ACC112 (cell line): ENCODE measurements at regions not wholly inside any gene's neighbourhood (a gene's known extent, or its start where the extent isn't known, plus 50 kb on each side); places are given as distances from the start of the nearest gene placed in this dataset.
"Not testable (repeated sequence)": the region's sequence is repeated elsewhere in the genome, so short reads cannot be mapped to it uniquely, and the experiment has no call there.

Source experiments
- H2AFZ ChIP-seq: fragments of 200-600 bp; sonication (generic); one replicate; pipeline ENCODE4 v1.6.0; 2017; ENCODE audit warnings: antibody characterized with exemption, low read length; ENCODE audit not compliant: unreplicated experiment
- H3K27ac ChIP-seq: fragments of 200-600 bp; sonication (generic); 2 replicates; pipeline ENCODE4 v1.5.1; 2014; ENCODE audit warnings: low read depth, mild to moderate bottlenecking, antibody characterized with exemption, low read length, moderate library complexity
- H3K27me3 ChIP-seq: fragments of 200-600 bp; sonication (generic); 2 replicates; pipeline ENCODE4 v1.6.1; 2014; ENCODE audit warnings: mild to moderate bottlenecking, antibody characterized with exemption, low read length, moderate library complexity, mixed read lengths; ENCODE audit not compliant: insufficient read depth
- H3K36me3 ChIP-seq: fragments of 200-600 bp; sonication (generic); 2 replicates; pipeline ENCODE4 v1.6.1; 2016; ENCODE audit warnings: mild to moderate bottlenecking, antibody characterized with exemption, low read length, moderate library complexity, mixed read lengths; ENCODE audit not compliant: insufficient read depth
- H3K4me1 ChIP-seq: fragments of 200-600 bp; sonication (generic); one replicate; pipeline ENCODE4 v1.6.1; 2016; ENCODE audit warnings: low read length, mixed read lengths; ENCODE audit not compliant: insufficient read depth, unreplicated experiment, control insufficient read depth
- H3K4me3 ChIP-seq: fragments of 200-600 bp; sonication (generic); 2 replicates; pipeline ENCODE4 v1.5.1; 2014; ENCODE audit warnings: mild to moderate bottlenecking, low read depth, low read length
- H3K79me2 ChIP-seq: fragments of 200-600 bp; sonication (generic); one replicate; pipeline ENCODE4 v1.6.0; 2016; ENCODE audit warnings: low read length; ENCODE audit not compliant: control insufficient read depth, unreplicated experiment, insufficient read depth

DNA sequence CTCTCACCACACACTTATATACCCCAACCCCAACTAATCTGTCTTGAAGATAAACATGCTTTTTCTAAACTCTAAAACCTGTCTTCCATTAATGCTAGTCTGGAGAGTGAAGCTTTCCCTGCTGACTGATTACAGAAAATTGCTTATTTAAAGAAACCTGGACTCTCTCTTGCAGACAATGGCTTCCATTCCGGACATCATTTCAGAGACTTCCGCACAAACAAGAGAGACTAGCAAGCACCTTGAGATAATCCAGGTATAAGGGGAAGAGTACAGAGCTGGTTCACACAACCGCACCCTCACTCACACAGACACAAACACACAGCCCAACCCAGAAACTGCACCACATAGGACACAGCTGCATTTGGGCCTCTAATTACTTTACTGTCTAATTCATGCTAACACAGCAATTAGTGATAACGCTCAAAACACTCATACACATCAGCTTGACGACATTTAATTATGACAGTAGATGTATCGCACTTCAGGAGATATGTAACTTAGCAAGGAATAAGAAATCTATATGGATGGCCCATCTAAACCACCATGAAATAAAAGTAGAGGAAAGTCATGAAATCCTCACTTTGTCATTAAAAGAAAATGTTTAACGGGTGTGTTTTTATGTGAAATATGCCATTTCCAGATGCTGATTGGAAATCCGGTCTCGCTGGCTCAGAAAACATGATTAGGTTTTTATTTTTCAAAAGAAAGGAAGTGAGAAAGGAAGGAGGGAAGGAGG, 138.1 kb upstream of the JARID2 start:
- Histone ChIP-seq H2AFZ (no peak overlapping the region), H3K4me3 (no peak overlapping the region), H3K36me3 (no peaks in the 10 kb centered on the region), H3K4me1 (no peaks in the 10 kb centered on the region), H3K27me3 (no peaks in the 10 kb centered on the region), H3K79me2 (no peaks in the 10 kb centered on the region), H3K27ac (no peak overlapping the region)

DNA sequence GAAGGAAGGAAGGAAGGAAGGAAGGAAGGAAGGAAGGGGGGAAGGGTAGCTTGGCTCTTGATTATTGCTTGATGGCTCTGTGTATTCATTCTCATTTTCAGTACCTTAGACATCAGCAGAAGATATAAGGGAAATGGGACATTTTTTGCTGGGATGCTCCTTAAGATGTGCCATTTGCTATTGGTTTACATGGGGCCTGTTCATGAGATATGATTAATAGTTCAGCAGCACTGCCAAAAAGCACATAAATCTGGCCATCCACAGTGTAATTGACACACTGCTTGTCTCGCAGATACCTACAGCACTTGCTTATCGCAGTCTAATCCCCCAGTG, 137.5 kb upstream of the JARID2 start:
- Histone ChIP-seq H2AFZ (no peak overlapping the region), H3K36me3 (no peaks in the 10 kb centered on the region), H3K27ac (no peak overlapping the region), H3K79me2 (no peaks in the 10 kb centered on the region), H3K4me3 (no peak overlapping the region), H3K4me1 (no peaks in the 10 kb centered on the region), H3K27me3 (no peaks in the 10 kb centered on the region)

DNA sequence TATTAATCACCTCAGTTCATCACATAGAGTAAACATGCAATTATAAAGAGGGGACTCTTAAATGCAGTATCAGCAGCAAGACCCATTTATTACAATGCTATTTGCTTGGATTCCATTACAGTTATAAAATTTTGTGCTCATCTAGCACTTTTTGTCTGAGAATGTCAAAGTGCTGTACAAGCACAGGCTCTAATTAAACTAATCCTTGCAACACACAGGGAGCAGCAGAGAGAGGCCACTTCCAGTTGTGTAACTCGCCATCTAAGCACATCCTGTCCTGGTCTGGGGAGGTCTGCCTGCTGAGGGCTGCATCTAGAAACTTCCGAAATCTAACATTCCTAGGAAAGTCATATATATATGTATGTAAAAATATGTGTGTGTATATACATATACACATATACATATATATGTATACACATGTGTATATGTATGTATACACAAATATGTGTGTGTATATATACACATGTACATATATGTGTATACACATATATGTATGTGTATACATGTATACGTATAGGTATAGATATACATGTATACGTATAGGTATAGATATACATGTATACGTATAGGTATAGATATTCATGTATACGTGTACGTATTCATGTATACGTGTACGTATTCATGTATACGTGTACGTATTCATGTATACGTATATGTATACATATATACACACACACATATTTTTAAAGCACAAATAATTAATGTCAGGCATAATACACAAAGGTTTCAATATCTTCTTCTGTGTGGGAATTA, 136.4 kb upstream of the JARID2 start:
- Histone ChIP-seq H3K4me1 (no peaks in the 10 kb centered on the region), H3K27me3 (no peaks in the 10 kb centered on the region), H3K79me2 (no peaks in the 10 kb centered on the region), H3K27ac (no peak overlapping the region), H2AFZ (no peak overlapping the region), H3K36me3 (no peaks in the 10 kb centered on the region), H3K4me3 (no peak overlapping the region)

DNA sequence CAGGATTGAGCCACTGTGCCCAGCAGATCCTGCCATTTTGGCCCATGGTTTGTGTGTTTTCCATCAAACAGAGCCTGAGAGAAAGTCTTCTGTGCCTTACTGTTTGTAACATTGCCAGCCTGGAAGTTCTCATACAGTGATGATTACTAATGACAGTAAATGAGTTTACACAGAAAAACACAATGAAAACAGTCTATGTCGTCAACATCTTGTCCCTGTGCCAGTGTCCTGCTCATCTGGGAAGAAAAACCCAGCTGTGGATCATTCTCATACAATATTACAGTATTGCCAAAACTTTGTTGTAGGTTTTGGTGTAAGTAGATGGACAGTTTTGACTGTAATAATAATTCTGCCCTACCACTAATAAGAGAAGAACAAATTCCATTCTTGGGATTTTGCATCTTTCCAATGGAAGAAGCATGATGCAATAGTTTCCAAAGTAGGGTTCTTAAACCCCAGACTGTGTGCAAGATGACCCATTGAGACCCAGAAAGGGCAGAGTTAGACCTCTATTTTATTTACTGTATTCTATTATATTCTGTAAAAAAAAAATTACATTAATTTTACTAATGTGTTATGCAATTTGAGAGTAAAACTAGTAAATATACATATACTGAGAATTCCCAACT, 135.0 kb upstream of the JARID2 start:
- H3K27me3 ChIP-seq = no peaks in the 10 kb centered on the region
- no peak overlapping the region for H3K27ac ChIP-seq
- H3K4me3 ChIP-seq = no peak overlapping the region
- no peaks in the 10 kb centered on the region for H3K4me1 ChIP-seq
- no peaks in the 10 kb centered on the region for H3K79me2 ChIP-seq
- no peaks in the 10 kb centered on the region for H3K36me3 ChIP-seq
- H2AFZ ChIP-seq = no peak overlapping the region

DNA sequence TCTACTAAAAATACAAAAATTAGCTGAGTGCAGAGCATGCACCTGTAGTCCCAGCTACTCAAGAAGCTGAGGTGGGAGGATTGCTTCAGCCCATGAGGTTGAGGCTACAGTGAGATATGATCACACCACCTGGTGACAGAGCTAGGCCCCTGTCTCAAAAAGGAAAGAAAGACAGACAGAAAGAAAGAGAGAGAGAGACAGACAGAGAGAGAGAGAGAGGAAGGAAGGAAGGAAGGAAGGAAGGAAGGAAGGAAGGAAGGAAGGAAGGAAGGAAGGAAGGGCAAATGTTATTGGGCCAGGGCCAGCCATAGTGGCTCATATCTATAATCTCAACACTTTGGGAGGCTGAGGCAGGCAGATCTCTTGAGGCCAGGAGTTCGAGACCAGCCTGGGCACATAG, 134.3 kb upstream of the JARID2 start:
- H3K27ac ChIP-seq, H2AFZ ChIP-seq, H3K79me2 ChIP-seq, H3K4me3 ChIP-seq, H3K36me3 ChIP-seq, H3K27me3 ChIP-seq, H3K4me1 ChIP-seq: not testable (repeated sequence)

DNA sequence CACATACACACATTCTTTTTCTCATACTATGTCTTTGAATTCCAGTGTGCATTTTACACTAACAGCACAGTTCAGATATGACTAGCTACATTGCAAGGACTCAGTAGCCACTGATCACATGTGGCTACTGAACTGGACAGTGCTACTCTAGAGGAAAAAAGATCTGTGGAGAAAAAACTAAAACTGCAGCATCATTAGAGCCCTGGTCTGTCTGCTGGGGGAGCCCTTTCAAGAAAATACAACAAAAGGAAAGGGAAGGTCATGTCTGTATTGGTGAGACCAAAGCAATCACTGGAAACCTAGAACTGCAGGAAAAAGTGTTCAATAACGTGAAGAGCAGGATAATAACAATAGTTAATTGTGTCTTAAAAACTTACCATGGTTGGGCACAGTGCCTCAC, 132.3 kb upstream of the JARID2 start:
- Histone ChIP-seq H3K4me3 (no peak overlapping the region), H3K4me1 (no peaks in the 10 kb centered on the region), H3K27me3 (no peaks in the 10 kb centered on the region), H2AFZ (no peak overlapping the region), H3K79me2 (no peaks in the 10 kb centered on the region), H3K36me3 (no peaks in the 10 kb centered on the region), H3K27ac (no peak overlapping the region)

DNA sequence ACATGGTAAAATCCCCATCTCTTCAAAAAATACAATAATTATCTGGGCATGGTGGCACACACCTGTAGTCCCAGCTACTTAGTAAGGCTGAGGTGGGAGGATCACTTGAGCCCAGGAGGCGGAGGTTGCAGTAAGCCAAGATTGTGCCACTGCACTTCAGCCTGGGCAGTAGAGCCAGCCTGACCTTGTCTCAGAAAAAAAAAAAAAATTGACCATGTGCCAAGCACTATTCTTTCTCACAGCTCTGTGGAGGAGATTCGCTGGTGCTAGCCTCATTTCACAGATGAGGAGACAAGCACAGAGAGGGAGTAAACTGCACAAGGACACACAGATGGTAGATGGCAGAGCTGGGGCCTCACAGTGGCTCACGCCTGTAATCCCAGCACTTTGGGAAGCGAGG, 131.8 kb upstream of the JARID2 start:
- H2AFZ ChIP-seq = no peak overlapping the region
- no peaks in the 10 kb centered on the region for H3K36me3 ChIP-seq
- H3K4me1 ChIP-seq = no peaks in the 10 kb centered on the region

DNA sequence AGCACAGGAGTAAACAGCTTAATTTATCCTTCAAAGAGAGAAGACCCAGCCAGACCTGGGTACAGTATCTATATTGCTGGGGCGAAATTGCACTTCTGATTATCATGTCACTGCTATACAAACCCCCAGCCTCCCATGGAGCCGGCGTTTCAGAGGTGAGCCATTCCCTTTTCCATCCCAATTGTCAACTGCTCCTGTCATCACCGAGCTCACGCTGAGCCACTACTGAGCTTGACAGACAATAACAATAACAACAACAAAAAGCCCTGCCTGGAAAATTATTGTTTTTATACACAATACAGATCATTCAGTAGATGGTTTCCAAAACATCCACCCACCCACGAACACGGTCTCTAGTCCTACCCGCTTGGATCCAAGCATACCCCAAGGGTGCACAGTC, 129.0 kb upstream of the JARID2 start:
- no peak overlapping the region for H2AFZ ChIP-seq
- H3K4me3 ChIP-seq = no peak overlapping the region
- no peaks in the 10 kb centered on the region for H3K27me3 ChIP-seq
- H3K36me3 ChIP-seq = no peaks in the 10 kb centered on the region
- H3K79me2 ChIP-seq = no peaks in the 10 kb centered on the region
- no peak overlapping the region for H3K27ac ChIP-seq
- no peaks in the 10 kb centered on the region for H3K4me1 ChIP-seq

More for the DNA sequence above, 131.8 kb upstream of the JARID2 start:
- H3K27ac ChIP-seq = no peak overlapping the region
- no peak overlapping the region for H3K4me3 ChIP-seq
- H3K79me2 ChIP-seq = no peaks in the 10 kb centered on the region
- no peaks in the 10 kb centered on the region for H3K27me3 ChIP-seq

DNA sequence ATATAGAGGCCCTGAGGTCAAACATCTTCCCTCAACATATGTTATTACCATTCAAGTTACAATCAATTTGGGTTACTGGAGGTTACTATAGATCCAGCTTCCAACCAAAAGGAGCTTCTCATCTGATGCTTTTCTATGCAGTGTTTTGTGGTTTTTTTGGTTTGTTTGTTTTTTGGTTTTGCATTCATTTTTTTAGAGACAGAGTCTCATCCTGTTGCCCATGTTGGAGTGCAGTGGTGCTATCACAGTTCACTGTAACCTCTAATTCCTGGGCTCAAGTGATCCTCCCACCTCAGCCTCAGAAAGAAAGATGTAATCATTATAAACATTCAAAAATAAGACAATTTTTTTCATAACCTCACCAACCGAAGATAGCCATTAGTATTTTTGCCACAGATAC, 124.4 kb upstream of the JARID2 start:
- H3K27me3 ChIP-seq = no peaks in the 10 kb centered on the region
- H3K4me3 ChIP-seq = no peak overlapping the region
- no peaks in the 10 kb centered on the region for H3K79me2 ChIP-seq
- no peaks in the 10 kb centered on the region for H3K36me3 ChIP-seq
- no peaks in the 10 kb centered on the region for H3K4me1 ChIP-seq
- H3K27ac ChIP-seq = no peak overlapping the region
- H2AFZ ChIP-seq = no peak overlapping the region

DNA sequence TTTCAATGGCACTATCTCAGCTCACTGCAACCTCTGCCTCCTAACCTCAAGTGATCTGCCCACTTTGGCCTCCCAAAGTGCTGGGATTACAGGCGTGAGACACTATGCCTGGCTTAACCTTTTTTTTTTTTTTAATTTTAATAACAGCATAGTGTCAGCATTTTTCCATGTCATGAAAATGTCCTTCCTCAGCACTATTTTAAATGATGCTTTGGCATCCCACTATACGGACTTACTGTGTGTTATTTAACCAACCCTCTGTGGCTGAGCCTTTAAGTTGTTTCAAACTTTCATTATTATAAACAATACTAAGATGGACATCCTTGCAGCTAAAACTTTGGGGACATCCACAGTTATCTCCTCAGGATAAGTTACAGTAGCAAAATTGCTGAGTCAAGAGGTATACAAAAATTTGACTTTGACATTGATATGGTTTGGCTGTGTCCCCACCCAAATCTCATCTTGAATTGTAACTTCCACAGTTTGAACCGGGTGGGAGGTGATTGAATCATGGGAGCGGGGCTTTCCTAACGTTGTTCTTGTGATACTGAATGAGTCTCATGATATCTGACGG, 123.8 kb upstream of the JARID2 start:
- Histone ChIP-seq H3K27me3 (no peaks in the 10 kb centered on the region), H3K79me2 (no peaks in the 10 kb centered on the region), H3K4me1 (no peaks in the 10 kb centered on the region), H3K36me3 (no peaks in the 10 kb centered on the region), H3K27ac (no peak overlapping the region), H2AFZ (no peak overlapping the region), H3K4me3 (no peak overlapping the region)
